Kidney epithelial cell (primary cell): ENCODE measurements at regions not wholly inside any gene's neighbourhood (a gene's known extent, or its start where the extent isn't known, plus 50 kb on each side); places are given as distances from the start of the nearest gene placed in this dataset.

Experiments
- DNase-seq: peaks from one replicate; pipeline ENCODE4 v3.0.0-alpha.2; 2010; ENCODE audit warnings: low read depth
- H3K27me3 ChIP-seq: 2 replicates; pipeline ENCODE4 v1.6.0; 2011; ENCODE audit warnings: low read length; ENCODE audit not compliant: control insufficient read depth, insufficient read depth
- H3K36me3 ChIP-seq: 2 replicates; pipeline ENCODE4 v1.5.1; 2011; ENCODE audit warnings: low read length; ENCODE audit not compliant: control insufficient read depth, insufficient read depth
- H3K4me3 ChIP-seq: 2 replicates; pipeline ENCODE4 v1.5.1; 2011; ENCODE audit warnings: low read depth, mild to moderate bottlenecking, control low read depth, low read length
- CTCF ChIP-seq: IDR thresholded peaks from 2 replicates; pipeline ENCODE4 v1.5.1; 2011; ENCODE audit warnings: mild to moderate bottlenecking, moderate library complexity, low read length, control low read depth, inconsistent platforms; ENCODE audit not compliant: insufficient read depth, poor library complexity, severe bottlenecking

GRCh38 chr14:62053188-62053587, 291.0 kb downstream of the SNAPC1 start:
- DNase-seq: no peak
- no peaks in the 10 kb centered on the region for H3K27me3 ChIP-seq
- TF ChIP-seq CTCF: no peak
- no peaks in the 10 kb centered on the region for H3K36me3 ChIP-seq
- H3K4me3 ChIP-seq: no peak overlapping the region

GRCh38 chr14:62056789-62057188, 294.6 kb downstream of the SNAPC1 start:
- Histone ChIP-seq H3K27me3 (no peaks in the 10 kb centered on the region), H3K36me3 (no peaks in the 10 kb centered on the region), H3K4me3 (no peak overlapping the region)
- TF ChIP-seq CTCF: no peak
- no peak for DNase-seq

- no peak for TF ChIP-seq CTCF
- no peak for DNase-seq
Measured at GRCh38 chr14:62062645-62063044, 300.4 kb downstream of the SNAPC1 start.

GRCh38 chr14:62064751-62065323, 302.6 kb downstream of the SNAPC1 start:
- TF ChIP-seq CTCF: no peak
- DNase-seq: no peak
- no peak overlapping the region for H3K4me3 ChIP-seq
- no peaks in the 10 kb centered on the region for H3K36me3 ChIP-seq
- no peaks in the 10 kb centered on the region for H3K27me3 ChIP-seq

More at GRCh38 chr14:62062645-62063044, 300.4 kb downstream of the SNAPC1 start:
- Histone ChIP-seq H3K4me3 (no peak overlapping the region), H3K36me3 (no peaks in the 10 kb centered on the region), H3K27me3 (no peaks in the 10 kb centered on the region)

- no peaks in the 10 kb centered on the region for H3K36me3 ChIP-seq
- H3K27me3 ChIP-seq: no peaks in the 10 kb centered on the region
- DNase-seq: no peak
- no peak overlapping the region for H3K4me3 ChIP-seq
- TF ChIP-seq CTCF: no peak
Measured at GRCh38 chr14:62066304-62066703, 304.1 kb downstream of the SNAPC1 start.

- no peaks in the 10 kb centered on the region for H3K36me3 ChIP-seq
- no peak for DNase-seq
- no peaks in the 10 kb centered on the region for H3K27me3 ChIP-seq
- TF ChIP-seq CTCF: no peak
- no peak overlapping the region for H3K4me3 ChIP-seq
Measured at GRCh38 chr14:62071039-62071438, 308.8 kb downstream of the SNAPC1 start.
